PC-3 (cell line): ENCODE measurements at regions not wholly inside any gene's neighbourhood (a gene's known extent, or its start where the extent isn't known, plus 50 kb on each side); places are given as distances from the start of the nearest gene placed in this dataset.
"Not testable (repeated sequence)": the region's sequence is repeated elsewhere in the genome, so short reads cannot be mapped to it uniquely, and the experiment has no call there.

Experiments used
- CTCF ChIP-seq: fragments of 300-600 bp; sonication (generic); conservative IDR thresholded peaks from 2 replicates; pipeline ENCODE4 v1.5.1; 2017; ENCODE audit warnings: antibody characterized with exemption, low read depth, mild to moderate bottlenecking, low read length
- EZH2 ChIP-seq: fragments of 300-600 bp; sonication (generic); IDR thresholded peaks from one replicate; pipeline ENCODE4 v1.6.1; 2017; ENCODE audit warnings: antibody characterized with exemption, mild to moderate bottlenecking, low read length; ENCODE audit not compliant: unreplicated experiment

- TF ChIP-seq CTCF, EZH2: not testable (repeated sequence)
These were observed 1171.3 kb upstream of the B3GALT2 start for GRCh38 chr1:194357573-194358207.
